GM06990 (cell line): ENCODE measurements at regions not wholly inside any gene's neighbourhood (a gene's known extent, or its start where the extent isn't known, plus 50 kb on each side); places are given as distances from the start of the nearest gene placed in this dataset.

Experiments used
- DNase-seq: peaks from one replicate; pipeline ENCODE4 v3.0.0-alpha.2; 2011; ENCODE audit not compliant: insufficient read length; ENCODE audit errors: extremely low read depth
- H3K27me3 ChIP-seq: replicated peaks from 2 replicates; pipeline ENCODE4 v1.6.0; 2011; ENCODE audit warnings: low read length; ENCODE audit not compliant: control insufficient read depth, insufficient read depth
- H3K36me3 ChIP-seq: 2 replicates; pipeline ENCODE4 v1.5.1; 2011; ENCODE audit warnings: low read length; ENCODE audit not compliant: control insufficient read depth, insufficient read depth
- H3K4me3 ChIP-seq: replicated peaks from 2 replicates; pipeline ENCODE4 v1.5.1; 2011; ENCODE audit warnings: low read depth, mild to moderate bottlenecking, control low read depth, low read length
- CTCF ChIP-seq: IDR thresholded peaks from 2 replicates; pipeline ENCODE4 v1.5.1; 2011; ENCODE audit warnings: low read length, control low read depth, mild to moderate bottlenecking, inconsistent platforms; ENCODE audit not compliant: insufficient read depth, poor library complexity, severe bottlenecking

- Histone ChIP-seq H3K36me3 (no peaks in the 10 kb centered on the region), H3K4me3 (no peak overlapping the region), H3K27me3 (no peaks in the 10 kb centered on the region; the same call in 1 of the 2 replicates)
- no peak for TF ChIP-seq CTCF
- no peak for DNase-seq
These were observed 264.6 kb upstream of the AGAP1 start for GRCh38 chr2:235229236-235229635.

- no peaks in the 10 kb centered on the region for H3K36me3 ChIP-seq
- no peaks in the 10 kb centered on the region; the same call in 1 of the 2 replicates for H3K27me3 ChIP-seq
- no peak for TF ChIP-seq CTCF
- no peak for DNase-seq
- no peak overlapping the region for H3K4me3 ChIP-seq
These were observed 262.8 kb upstream of the AGAP1 start for GRCh38 chr2:235230821-235231601.

- TF ChIP-seq CTCF, result no peak
- H3K27me3 ChIP-seq, result no peaks in the 10 kb centered on the region; the same call in 1 of the 2 replicates
- no peaks in the 10 kb centered on the region for H3K36me3 ChIP-seq
- no peak overlapping the region for H3K4me3 ChIP-seq
- DNase-seq, result no peak
These were observed 261.1 kb upstream of the AGAP1 start for GRCh38 chr2:235232449-235233433.

GRCh38 chr2:235234736-235235135 is 259.1 kb upstream of the AGAP1 start:
- H3K4me3 ChIP-seq, result no peak overlapping the region
- DNase-seq, result no peak

More at GRCh38 chr2:235234736-235235135, 259.1 kb upstream of the AGAP1 start:
- TF ChIP-seq CTCF, result no peak
- Histone ChIP-seq H3K27me3 (no peaks in the 10 kb centered on the region; the same call in 1 of the 2 replicates), H3K36me3 (no peaks in the 10 kb centered on the region)
